HL-60 (cell line): ENCODE measurements at regions not wholly inside any gene's neighbourhood (a gene's known extent, or its start where the extent isn't known, plus 50 kb on each side); places are given as distances from the start of the nearest gene placed in this dataset.

Source experiments
- DNase-seq, 2 experiments: peaks; one replicate each; pipeline ENCODE4 v3.0.0-alpha.2; 2010 to 2020; ENCODE audit warnings: low read depth in 1 of 2, low spot score in 1 of 2
- H3K27ac ChIP-seq: fragments of 250-450 bp; sonication (Bioruptor Pico); replicated peaks from 2 replicates; pipeline ENCODE4 v1.5.1; 2020; ENCODE audit warnings: mild to moderate bottlenecking, moderate library complexity
- H3K27me3 ChIP-seq: fragments of 250-450 bp; sonication (Bioruptor Pico); 2 replicates; pipeline ENCODE4 v1.5.1; 2021; ENCODE audit warnings: mild to moderate bottlenecking, moderate library complexity; ENCODE audit not compliant: insufficient read depth, poor library complexity, severe bottlenecking
- H3K4me3 ChIP-seq: replicated peaks from 2 replicates; pipeline ENCODE4 v1.5.1; 2011; ENCODE audit warnings: mild to moderate bottlenecking, control low read depth, low read length; ENCODE audit not compliant: insufficient read depth
- GABPA ChIP-seq: IDR thresholded peaks from 2 replicates; pipeline ENCODE4 v1.6.1; 2012; ENCODE audit warnings: low read depth
- POLR2AphosphoS5 ChIP-seq: IDR thresholded peaks from 2 replicates; pipeline ENCODE4 v1.6.1; 2012; ENCODE audit warnings: low read depth
- SPI1 ChIP-seq: IDR thresholded peaks from 2 replicates; pipeline ENCODE4 v1.6.1; 2012; ENCODE audit warnings: low read depth, mild to moderate bottlenecking, borderline replicate concordance
- TF ChIP-seq, protein P1 (sequence below): IDR thresholded peaks from one replicate; pipeline ENCODE4 v1.5.1; 2011; ENCODE audit warnings: low read length, control low read depth, inconsistent platforms; ENCODE audit not compliant: insufficient read depth
- TF ChIP-seq, protein P2 (sequence below): IDR thresholded peaks from 2 replicates; pipeline ENCODE4 v1.6.1; 2012; ENCODE audit warnings: low read depth; ENCODE audit not compliant: insufficient replicate concordance

DNA sequence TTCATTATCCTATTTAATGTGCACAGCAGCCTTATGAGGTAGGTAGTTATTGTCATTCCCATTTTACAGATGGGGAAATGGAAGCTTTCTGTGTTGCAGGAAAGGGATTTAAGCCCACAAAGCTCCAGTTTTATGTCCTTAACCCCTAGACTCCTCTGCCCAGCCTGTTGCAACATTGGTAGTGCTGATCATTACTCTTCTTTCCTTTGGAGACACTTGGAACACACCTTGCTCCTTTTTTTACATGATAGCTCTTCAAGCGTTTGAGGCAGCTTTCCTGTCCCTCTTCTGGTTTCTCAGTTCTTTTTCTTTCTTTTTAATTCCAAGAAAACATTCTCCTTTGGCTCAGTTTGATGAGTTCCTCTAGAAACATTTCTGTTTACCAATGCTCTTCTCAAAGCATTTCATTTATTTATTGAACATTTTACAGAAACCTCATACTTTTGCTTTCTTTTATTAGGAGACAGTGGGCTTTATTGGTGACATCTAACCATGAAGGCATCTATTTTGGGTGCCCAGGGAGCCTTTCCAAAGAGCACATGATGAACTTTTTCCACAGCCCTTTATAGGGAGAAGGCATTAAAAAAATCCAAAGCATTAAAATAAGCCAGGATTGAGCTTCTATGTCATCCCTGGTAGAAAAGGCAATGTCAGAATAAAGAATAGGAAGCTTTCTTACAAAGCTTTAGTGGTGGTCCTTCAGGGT is 218.0 kb downstream of the TMEM38B start:
- H3K27me3 ChIP-seq = peaks cover 2% of the 10 kb centered on the region
- H3K27ac ChIP-seq = no peak overlapping the region
- no peak overlapping the region for H3K4me3 ChIP-seq
- TF ChIP-seq GABPA (no peak), POLR2AphosphoS5 (no peak)
- DNase-seq = no peak

GRCh38 chr9:105912863-105913516 is 218.6 kb downstream of the TMEM38B start:
- DNase-seq = no peak
- Histone ChIP-seq H3K27me3 (peaks cover 2% of the 10 kb centered on the region), H3K27ac (no peak overlapping the region), H3K4me3 (no peak overlapping the region)
- TF ChIP-seq GABPA (no peak), POLR2AphosphoS5 (no peak), SPI1 (no peak)
- TF ChIP-seq, protein P1, sequence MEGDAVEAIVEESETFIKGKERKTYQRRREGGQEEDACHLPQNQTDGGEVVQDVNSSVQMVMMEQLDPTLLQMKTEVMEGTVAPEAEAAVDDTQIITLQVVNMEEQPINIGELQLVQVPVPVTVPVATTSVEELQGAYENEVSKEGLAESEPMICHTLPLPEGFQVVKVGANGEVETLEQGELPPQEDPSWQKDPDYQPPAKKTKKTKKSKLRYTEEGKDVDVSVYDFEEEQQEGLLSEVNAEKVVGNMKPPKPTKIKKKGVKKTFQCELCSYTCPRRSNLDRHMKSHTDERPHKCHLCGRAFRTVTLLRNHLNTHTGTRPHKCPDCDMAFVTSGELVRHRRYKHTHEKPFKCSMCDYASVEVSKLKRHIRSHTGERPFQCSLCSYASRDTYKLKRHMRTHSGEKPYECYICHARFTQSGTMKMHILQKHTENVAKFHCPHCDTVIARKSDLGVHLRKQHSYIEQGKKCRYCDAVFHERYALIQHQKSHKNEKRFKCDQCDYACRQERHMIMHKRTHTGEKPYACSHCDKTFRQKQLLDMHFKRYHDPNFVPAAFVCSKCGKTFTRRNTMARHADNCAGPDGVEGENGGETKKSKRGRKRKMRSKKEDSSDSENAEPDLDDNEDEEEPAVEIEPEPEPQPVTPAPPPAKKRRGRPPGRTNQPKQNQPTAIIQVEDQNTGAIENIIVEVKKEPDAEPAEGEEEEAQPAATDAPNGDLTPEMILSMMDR = no peak
- TF ChIP-seq, protein P2, sequence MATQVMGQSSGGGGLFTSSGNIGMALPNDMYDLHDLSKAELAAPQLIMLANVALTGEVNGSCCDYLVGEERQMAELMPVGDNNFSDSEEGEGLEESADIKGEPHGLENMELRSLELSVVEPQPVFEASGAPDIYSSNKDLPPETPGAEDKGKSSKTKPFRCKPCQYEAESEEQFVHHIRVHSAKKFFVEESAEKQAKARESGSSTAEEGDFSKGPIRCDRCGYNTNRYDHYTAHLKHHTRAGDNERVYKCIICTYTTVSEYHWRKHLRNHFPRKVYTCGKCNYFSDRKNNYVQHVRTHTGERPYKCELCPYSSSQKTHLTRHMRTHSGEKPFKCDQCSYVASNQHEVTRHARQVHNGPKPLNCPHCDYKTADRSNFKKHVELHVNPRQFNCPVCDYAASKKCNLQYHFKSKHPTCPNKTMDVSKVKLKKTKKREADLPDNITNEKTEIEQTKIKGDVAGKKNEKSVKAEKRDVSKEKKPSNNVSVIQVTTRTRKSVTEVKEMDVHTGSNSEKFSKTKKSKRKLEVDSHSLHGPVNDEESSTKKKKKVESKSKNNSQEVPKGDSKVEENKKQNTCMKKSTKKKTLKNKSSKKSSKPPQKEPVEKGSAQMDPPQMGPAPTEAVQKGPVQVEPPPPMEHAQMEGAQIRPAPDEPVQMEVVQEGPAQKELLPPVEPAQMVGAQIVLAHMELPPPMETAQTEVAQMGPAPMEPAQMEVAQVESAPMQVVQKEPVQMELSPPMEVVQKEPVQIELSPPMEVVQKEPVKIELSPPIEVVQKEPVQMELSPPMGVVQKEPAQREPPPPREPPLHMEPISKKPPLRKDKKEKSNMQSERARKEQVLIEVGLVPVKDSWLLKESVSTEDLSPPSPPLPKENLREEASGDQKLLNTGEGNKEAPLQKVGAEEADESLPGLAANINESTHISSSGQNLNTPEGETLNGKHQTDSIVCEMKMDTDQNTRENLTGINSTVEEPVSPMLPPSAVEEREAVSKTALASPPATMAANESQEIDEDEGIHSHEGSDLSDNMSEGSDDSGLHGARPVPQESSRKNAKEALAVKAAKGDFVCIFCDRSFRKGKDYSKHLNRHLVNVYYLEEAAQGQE = no peak

GRCh38 chr9:105921057-105921726 is 226.9 kb downstream of the TMEM38B start:
- TF ChIP-seq POLR2AphosphoS5 (no peak), GABPA (no peak), SPI1 (no peak)
- TF ChIP-seq, protein P2 = no peak
- TF ChIP-seq, protein P1 = no peak
- H3K4me3 ChIP-seq = no peak overlapping the region
- H3K27ac ChIP-seq = no peak overlapping the region
- no peak for DNase-seq
- no peaks in the 10 kb centered on the region for H3K27me3 ChIP-seq

GRCh38 chr9:105928416-105928815 is 234.1 kb downstream of the TMEM38B start:
- DNase-seq = no peak
- Histone ChIP-seq H3K27me3 (no peaks in the 10 kb centered on the region), H3K27ac (no peak overlapping the region), H3K4me3 (no peak overlapping the region)
- TF ChIP-seq, protein P1 = no peak
- no peak for TF ChIP-seq POLR2AphosphoS5
- TF ChIP-seq, protein P2 = no peak
- no peak for TF ChIP-seq GABPA
- no peak for TF ChIP-seq SPI1
